ENCODE measurements at regions not wholly inside any gene's neighbourhood (a gene's known extent, or its start where the extent isn't known, plus 50 kb on each side); places are given as distances from the start of the nearest gene placed in this dataset.

- Mint-ChIP-seq H3K36me3 (ENCODE audit: low read depth) (no peaks in the 10 kb centered on the region), H3K4me3 (no peak overlapping the region), H3K9me3 (no peaks in the 10 kb centered on the region), H3K27ac (ENCODE audit: unreplicated experiment) (no peak overlapping the region), H3K27me3 (ENCODE audit: low read depth) (no peaks in the 10 kb centered on the region), H3K4me1 (no peaks in the 10 kb centered on the region)
- DNase-seq (ENCODE audit: low read depth, low spot score): no peak
- TF ChIP-seq, protein P1, sequence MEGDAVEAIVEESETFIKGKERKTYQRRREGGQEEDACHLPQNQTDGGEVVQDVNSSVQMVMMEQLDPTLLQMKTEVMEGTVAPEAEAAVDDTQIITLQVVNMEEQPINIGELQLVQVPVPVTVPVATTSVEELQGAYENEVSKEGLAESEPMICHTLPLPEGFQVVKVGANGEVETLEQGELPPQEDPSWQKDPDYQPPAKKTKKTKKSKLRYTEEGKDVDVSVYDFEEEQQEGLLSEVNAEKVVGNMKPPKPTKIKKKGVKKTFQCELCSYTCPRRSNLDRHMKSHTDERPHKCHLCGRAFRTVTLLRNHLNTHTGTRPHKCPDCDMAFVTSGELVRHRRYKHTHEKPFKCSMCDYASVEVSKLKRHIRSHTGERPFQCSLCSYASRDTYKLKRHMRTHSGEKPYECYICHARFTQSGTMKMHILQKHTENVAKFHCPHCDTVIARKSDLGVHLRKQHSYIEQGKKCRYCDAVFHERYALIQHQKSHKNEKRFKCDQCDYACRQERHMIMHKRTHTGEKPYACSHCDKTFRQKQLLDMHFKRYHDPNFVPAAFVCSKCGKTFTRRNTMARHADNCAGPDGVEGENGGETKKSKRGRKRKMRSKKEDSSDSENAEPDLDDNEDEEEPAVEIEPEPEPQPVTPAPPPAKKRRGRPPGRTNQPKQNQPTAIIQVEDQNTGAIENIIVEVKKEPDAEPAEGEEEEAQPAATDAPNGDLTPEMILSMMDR (conservative IDR thresholded peaks at IDR 0.05): no peak
These were observed 75.5 kb upstream of the RANBP3L start for GRCh38 chr5:36377192-36377591.

- no peaks in the 10 kb centered on the region for H3K9me3 Mint-ChIP-seq
- no peak overlapping the region for H3K27ac Mint-ChIP-seq (ENCODE audit: unreplicated experiment)
- TF ChIP-seq, protein P1 (conservative IDR thresholded peaks at IDR 0.05): no peak
- no peaks in the 10 kb centered on the region for H3K27me3 Mint-ChIP-seq (ENCODE audit: low read depth)
- no peak for DNase-seq (ENCODE audit: low read depth, low spot score)
- no peaks in the 10 kb centered on the region for H3K36me3 Mint-ChIP-seq (ENCODE audit: low read depth)
- H3K4me3 Mint-ChIP-seq: no peak overlapping the region
- no peaks in the 10 kb centered on the region for H3K4me1 Mint-ChIP-seq
These were observed 76.8 kb upstream of the RANBP3L start for GRCh38 chr5:36378551-36378950.

- no peak overlapping the region for H3K27ac Mint-ChIP-seq (ENCODE audit: unreplicated experiment)
- H3K4me1 Mint-ChIP-seq: peaks cover 10% of the 10 kb centered on the region
- no peaks in the 10 kb centered on the region for H3K36me3 Mint-ChIP-seq (ENCODE audit: low read depth)
- H3K9me3 Mint-ChIP-seq: no peaks in the 10 kb centered on the region
- TF ChIP-seq, protein P1 (conservative IDR thresholded peaks at IDR 0.05): no peak
- no peaks in the 10 kb centered on the region for H3K27me3 Mint-ChIP-seq (ENCODE audit: low read depth)
- no peak for DNase-seq (ENCODE audit: low read depth, low spot score)
- H3K4me3 Mint-ChIP-seq: no peak overlapping the region
These were observed 81.2 kb upstream of the RANBP3L start for GRCh38 chr5:36382890-36383289.

- TF ChIP-seq, protein P1 (conservative IDR thresholded peaks at IDR 0.05): no peak
- no peak overlapping the region for H3K4me3 Mint-ChIP-seq
- H3K27ac Mint-ChIP-seq (ENCODE audit: unreplicated experiment): no peak overlapping the region
- H3K36me3 Mint-ChIP-seq (ENCODE audit: low read depth): no peaks in the 10 kb centered on the region
- no peak for DNase-seq (ENCODE audit: low read depth, low spot score)
- H3K27me3 Mint-ChIP-seq (ENCODE audit: low read depth): no peaks in the 10 kb centered on the region
- H3K9me3 Mint-ChIP-seq: no peaks in the 10 kb centered on the region
- H3K4me1 Mint-ChIP-seq: peaks cover 10% of the 10 kb centered on the region
These were observed 82.2 kb upstream of the RANBP3L start for GRCh38 chr5:36383942-36384341.

DNA sequence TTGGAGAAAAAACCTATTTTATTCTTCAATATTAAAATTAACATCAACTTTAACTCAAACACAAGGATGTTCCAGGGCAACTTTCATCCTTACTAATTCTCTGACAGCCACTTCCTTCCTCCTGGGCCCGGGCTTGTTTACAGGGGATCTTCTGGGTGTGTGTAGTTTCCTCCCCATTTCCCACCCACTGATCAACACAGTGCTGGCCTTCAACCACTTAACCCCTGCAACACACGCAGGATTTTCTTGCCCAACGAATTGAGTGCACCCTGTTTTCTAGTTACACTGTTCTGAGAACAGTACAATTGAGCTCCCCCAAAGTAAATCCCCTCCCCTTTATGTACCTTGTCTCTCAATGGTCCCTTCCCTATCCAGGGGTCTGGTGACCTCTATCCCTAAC lies 83.1 kb upstream of the RANBP3L start:
- no peaks in the 10 kb centered on the region for H3K27me3 Mint-ChIP-seq (ENCODE audit: low read depth)
- H3K27ac Mint-ChIP-seq (ENCODE audit: unreplicated experiment): no peak overlapping the region
- no peaks in the 10 kb centered on the region for H3K9me3 Mint-ChIP-seq
- no peak for DNase-seq (ENCODE audit: low read depth, low spot score)
- no peaks in the 10 kb centered on the region for H3K36me3 Mint-ChIP-seq (ENCODE audit: low read depth)
- H3K4me3 Mint-ChIP-seq: no peak overlapping the region
- TF ChIP-seq, protein P1 (conservative IDR thresholded peaks at IDR 0.05): no peak
- peaks cover 10% of the 10 kb centered on the region for H3K4me1 Mint-ChIP-seq

DNA sequence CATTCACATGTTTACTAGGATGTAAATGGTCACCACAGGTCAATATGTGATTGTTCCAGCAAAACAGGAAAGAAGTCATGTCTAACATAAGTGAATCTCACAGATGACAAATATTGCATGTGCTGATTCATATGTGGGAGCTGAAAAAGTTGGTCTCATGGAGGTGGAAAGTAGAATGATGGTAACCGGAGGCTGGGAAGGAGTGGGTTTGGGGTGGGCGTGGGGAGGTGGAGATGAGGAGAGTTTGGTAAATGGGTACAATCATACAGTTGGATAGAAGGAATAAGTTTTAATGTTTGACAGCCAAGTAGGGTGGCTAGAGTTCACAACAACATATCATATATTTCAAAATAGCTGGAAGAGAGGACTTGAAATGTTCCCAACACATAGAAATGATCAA lies 83.8 kb upstream of the RANBP3L start:
- no peak for DNase-seq (ENCODE audit: low read depth, low spot score)
- Mint-ChIP-seq H3K27ac (ENCODE audit: unreplicated experiment) (no peak overlapping the region), H3K4me1 (peaks cover 10% of the 10 kb centered on the region), H3K4me3 (no peak overlapping the region), H3K9me3 (no peaks in the 10 kb centered on the region), H3K27me3 (ENCODE audit: low read depth) (no peaks in the 10 kb centered on the region), H3K36me3 (ENCODE audit: low read depth) (no peaks in the 10 kb centered on the region)
- TF ChIP-seq, protein P1 (conservative IDR thresholded peaks at IDR 0.05): no peak
